Body of pancreas (tissue), 4 donors: ENCODE measurements at regions not wholly inside any gene's neighbourhood (a gene's known extent, or its start where the extent isn't known, plus 50 kb on each side); places are given as distances from the start of the nearest gene placed in this dataset.

ENCODE experiments used
- POLR2A ChIP-seq, 3 donors: fragments of 450-650 bp; IDR thresholded peaks; one replicate each; pipeline ENCODE4 v1.6.1; 2016; ENCODE audit warnings: antibody characterized with exemption in 3 of 3, mild to moderate bottlenecking in 2 of 3
- TF ChIP-seq, protein P1 (sequence below), 7 experiments: fragments of 450-650 bp in 4 of 7; fragments of 200-600 bp in 3 of 7; sonication (generic) in 3 of 7; IDR thresholded peaks; one replicate each; pipeline ENCODE4 v1.5.1; 2016 to 2019; ENCODE audit warnings: antibody characterized with exemption in 7 of 7

DNA sequence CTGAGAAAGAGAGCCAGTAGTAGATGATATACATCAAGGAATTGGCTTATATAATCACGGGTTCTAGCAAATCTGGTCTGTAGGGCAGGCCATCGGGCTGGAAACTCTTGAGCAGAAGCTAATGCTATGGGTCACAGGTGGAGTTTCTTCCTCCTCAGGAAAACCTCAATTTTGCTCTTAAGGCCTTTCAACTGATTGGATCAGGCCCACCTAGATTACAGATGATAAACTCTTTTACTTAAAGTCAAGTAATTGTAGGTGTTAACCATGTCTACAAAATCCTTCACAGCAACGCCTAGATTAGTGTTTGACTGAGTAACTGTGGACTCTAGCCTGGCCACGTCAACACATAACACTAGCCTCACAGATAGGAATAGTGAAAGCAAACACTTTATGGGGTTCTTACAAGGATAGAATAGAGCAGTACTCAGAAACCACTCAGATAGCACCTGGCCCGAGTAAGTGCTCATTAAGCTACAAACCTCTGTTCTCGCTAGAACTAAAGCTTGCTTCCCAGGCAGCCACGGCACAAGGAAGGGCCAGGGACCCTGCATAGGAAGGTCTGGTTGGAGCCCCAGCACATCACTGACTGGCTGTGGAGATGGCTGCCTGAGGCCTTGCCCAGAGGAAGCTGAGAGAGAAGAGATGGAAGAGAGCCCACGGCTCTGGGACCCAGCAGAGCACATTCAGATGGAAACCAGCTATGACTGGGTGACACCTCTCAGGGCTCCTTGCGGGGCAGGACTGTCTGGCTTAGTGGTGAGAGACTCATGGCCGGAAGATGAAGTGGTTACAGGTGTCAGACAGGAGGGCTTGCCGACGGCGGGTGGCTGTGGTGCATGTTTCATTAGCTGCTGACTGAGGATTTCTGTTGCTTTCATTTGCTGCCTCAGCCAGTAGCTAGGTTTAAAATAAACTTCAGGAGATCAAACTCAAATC lies 202.5 kb upstream of the TLE3 start:
- TF ChIP-seq, protein P1, sequence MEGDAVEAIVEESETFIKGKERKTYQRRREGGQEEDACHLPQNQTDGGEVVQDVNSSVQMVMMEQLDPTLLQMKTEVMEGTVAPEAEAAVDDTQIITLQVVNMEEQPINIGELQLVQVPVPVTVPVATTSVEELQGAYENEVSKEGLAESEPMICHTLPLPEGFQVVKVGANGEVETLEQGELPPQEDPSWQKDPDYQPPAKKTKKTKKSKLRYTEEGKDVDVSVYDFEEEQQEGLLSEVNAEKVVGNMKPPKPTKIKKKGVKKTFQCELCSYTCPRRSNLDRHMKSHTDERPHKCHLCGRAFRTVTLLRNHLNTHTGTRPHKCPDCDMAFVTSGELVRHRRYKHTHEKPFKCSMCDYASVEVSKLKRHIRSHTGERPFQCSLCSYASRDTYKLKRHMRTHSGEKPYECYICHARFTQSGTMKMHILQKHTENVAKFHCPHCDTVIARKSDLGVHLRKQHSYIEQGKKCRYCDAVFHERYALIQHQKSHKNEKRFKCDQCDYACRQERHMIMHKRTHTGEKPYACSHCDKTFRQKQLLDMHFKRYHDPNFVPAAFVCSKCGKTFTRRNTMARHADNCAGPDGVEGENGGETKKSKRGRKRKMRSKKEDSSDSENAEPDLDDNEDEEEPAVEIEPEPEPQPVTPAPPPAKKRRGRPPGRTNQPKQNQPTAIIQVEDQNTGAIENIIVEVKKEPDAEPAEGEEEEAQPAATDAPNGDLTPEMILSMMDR (IDR thresholded peaks at IDR 0.05), result no peak
- no peak for TF ChIP-seq POLR2A (IDR thresholded peaks at IDR 0.05)
